NCI-H1105 treated with DMSO at 0.1 percent for 48 hours (cell line): ENCODE measurements at regions not wholly inside any gene's neighbourhood (a gene's known extent, or its start where the extent isn't known, plus 50 kb on each side); places are given as distances from the start of the nearest gene placed in this dataset.

Source experiments
- DNase-seq: peaks from one replicate; lab custom pipeline; 2025; lab: John Stamatoyannopoulos, UW

GRCh38 chr4:19711871-19712270 is 539.8 kb upstream of the SLIT2 start:
- DNase-seq, result no peak

DNA sequence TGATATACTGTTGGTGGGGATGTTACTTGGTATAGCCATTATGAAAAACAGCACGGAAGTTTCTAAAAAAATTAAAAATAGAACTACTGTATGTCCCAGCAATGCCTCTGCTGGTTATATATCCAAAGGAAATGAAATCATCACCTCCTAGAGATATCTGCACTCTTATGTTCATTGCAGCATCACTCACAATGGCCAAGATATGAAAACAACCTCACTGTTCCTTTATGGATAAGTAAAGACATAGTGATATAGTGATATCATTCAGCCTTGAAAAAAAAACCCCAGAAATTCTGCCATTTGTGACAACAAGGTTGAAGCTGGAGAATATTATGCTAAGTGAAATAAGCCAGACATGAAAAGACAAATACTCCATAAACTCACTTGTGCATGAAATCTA is 543.8 kb upstream of the SLIT2 start:
- no peak for DNase-seq

GRCh38 chr4:19703391-19703790 is 548.3 kb upstream of the SLIT2 start:
- no peak for DNase-seq

DNA sequence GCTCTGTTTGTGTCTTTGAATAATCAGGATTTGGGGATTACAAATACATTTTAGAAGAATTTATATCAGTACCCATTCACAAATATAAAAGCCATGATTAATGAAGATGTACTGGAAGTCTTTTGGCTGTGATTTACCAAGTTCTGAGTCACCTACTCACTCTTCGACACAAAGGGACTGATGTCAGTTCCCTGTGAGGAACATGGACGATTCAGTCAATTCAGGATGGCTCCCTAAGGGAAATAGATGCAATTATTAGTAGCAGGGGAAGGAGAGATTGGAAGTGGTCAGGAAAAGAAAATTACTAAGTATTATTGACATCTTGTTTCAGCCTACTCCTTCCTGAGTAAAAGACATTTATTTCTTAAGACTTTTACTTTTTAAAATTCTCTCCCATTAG is 550.7 kb upstream of the SLIT2 start:
- no peak for DNase-seq

GRCh38 chr4:19698961-19699360 is 552.7 kb upstream of the SLIT2 start:
- no peak for DNase-seq

DNA sequence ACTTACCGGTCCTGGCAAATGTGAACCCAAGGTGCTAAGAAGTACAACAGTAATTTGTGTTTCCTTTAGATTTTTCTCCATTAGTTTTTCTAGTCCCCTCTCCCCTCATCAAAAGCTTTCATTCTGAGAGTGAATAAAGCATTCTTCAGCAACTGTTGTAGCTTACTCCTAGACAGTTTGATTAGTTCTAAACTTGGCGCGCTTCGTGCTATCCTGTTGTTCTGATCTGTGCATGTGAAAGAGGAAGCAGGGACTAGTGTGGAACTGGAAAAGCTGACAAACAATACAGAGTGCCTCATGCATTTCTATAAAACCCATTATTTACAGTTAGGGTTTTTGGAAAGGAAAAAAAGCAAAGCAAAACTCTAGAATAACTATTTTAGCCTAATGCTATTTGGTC is 556.9 kb upstream of the SLIT2 start:
- DNase-seq, result no peak

DNA sequence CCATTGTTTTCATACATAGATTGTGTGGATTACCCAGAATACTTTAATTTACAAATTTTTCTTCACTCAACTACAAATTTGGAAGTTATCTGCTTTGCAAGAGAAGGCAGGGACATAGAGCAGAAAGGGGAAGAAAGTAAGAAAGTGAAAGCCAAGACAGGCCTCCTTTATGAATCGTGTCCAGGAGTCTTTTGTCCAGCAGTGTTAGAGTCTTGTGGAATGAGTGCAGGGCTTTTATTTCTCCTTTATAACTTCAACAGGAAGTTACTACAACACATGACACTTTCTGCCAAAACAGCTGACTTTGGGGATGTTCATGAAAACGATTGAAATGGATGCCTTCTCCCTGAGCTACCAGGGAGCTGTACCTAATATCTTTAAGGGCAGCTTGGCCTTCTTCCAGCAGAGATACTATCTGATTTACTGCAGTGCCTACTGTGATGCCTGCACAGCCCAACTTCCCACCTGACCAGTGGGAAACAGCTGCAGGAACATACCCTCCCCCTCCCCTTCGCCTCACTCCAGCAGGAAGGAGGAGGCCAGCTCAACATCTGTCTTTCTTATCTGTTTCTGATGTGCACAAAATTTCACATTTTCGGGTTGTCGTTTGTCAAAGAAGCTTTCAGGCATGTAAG is 557.7 kb upstream of the SLIT2 start:
- no peak for DNase-seq

GRCh38 chr4:19689511-19689910 is 562.2 kb upstream of the SLIT2 start:
- no peak for DNase-seq

DNA sequence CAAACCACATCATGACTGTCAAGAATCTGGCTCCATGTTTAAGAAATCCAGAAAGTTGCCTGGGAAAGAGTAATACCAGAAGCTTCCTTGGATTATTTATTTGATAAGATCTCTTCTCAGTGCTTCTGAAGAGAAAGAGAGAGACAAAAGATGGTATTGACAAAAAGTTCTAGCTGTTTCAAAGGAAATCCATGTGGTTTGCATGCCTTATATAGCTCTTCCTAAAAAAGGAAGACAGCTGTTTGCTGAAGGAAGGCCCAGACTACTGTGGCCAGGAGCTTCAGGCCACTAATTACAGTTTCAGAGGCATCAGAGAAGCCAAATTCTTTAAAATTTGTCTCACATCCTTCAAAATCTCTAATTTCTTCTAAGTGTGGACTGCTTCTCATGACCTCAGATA is 565.2 kb upstream of the SLIT2 start:
- no peak for DNase-seq

- DNase-seq, result no peak
These were observed 567.6 kb upstream of the SLIT2 start for GRCh38 chr4:19684084-19684483.

GRCh38 chr4:19683426-19683825 is 568.3 kb upstream of the SLIT2 start:
- DNase-seq, result no peak

DNA sequence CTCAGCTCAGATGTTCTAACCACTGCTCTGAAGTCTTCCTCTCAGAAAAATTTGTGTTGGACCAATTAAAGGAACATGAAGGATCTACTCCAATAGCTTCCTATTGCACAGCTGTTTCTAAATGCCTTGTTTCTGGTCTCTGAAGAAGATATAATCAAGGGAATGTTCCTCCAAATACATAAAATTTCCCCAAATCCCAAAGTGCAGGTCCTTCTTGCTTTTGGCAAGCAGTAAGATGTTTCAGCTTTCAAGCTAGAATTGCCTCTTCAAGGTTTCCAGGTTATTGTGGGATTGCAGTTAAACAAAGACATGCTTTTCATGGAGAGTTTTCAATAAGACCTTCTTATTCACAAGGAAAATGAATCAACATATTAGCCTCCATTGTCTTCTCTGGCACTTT is 574.5 kb upstream of the SLIT2 start:
- DNase-seq, result no peak

GRCh38 chr4:19675172-19675811 is 576.4 kb upstream of the SLIT2 start:
- no peak for DNase-seq

GRCh38 chr4:19659101-19659500 is 592.6 kb upstream of the SLIT2 start:
- no peak for DNase-seq

GRCh38 chr4:19657856-19658255 is 593.8 kb upstream of the SLIT2 start:
- DNase-seq, result no peak

GRCh38 chr4:19655666-19656065 is 596.0 kb upstream of the SLIT2 start:
- DNase-seq, result no peak

GRCh38 chr4:19650903-19651864 is 600.5 kb upstream of the SLIT2 start:
- DNase-seq, result no peak

DNA sequence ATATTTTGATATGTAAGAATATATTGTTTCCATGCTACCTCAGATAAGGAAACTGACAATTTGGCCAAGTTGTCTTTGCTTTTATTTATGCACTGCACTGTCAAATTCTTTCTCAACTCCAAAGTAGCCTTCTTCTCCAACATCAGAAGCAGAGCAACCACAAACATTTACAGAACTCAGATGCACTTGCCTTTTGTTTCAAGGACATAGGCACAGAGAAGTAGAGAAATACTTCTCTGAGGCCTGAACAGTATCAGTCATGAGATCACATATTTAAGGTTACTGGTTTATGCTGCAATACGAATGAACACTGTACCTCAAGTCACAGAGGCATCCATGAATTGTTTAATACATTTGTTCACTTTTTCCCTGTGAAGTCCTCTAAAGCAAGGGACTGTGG is 606.1 kb upstream of the SLIT2 start:
- no peak for DNase-seq

DNA sequence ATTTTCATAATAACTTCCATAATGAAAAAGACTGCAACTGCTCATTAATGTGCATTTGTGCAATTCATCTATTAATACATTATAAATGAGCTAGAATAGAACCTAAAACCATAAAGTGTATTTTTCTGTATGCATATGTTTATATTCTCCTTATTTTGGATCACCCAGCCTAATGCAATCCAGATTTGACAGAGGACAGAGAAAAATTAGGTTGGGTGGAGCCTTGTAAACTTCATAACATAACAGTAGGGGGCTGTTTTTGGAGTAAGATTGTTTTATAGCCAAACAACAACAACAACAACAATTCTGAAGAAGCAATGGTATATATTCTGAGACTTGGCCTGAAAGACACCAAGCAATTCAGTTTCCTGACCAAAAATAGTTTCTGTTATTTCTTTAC is 615.3 kb upstream of the SLIT2 start:
- DNase-seq, result no peak

- DNase-seq, result no peak
These were observed 619.9 kb upstream of the SLIT2 start for GRCh38 chr4:19631814-19632213.

GRCh38 chr4:19623866-19624265 is 627.8 kb upstream of the SLIT2 start:
- DNase-seq, result no peak

- no peak for DNase-seq
These were observed 636.5 kb upstream of the SLIT2 start for GRCh38 chr4:19615086-19615689.

DNA sequence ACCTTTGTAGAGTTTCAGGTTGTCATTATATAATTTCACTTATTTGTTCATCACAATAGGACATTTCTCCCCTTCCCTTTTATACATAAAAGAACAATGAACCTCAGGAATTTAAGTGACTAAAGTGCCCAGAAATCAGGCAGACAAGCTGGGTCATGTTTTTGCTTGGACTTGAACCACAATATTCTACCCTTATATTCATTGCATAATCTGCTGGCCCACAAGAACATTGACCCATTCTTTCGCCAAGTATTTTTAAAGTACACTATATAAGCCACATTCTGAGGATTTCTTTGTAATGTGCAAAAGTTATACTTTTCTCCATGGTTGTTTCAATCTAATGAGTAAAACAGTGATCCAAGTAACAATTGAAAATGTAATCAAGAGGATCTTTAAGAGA is 637.5 kb upstream of the SLIT2 start:
- no peak for DNase-seq
